ENCODE measurements at regions not wholly inside any gene's neighbourhood (a gene's known extent, or its start where the extent isn't known, plus 50 kb on each side); places are given as distances from the start of the nearest gene placed in this dataset.

DNA sequence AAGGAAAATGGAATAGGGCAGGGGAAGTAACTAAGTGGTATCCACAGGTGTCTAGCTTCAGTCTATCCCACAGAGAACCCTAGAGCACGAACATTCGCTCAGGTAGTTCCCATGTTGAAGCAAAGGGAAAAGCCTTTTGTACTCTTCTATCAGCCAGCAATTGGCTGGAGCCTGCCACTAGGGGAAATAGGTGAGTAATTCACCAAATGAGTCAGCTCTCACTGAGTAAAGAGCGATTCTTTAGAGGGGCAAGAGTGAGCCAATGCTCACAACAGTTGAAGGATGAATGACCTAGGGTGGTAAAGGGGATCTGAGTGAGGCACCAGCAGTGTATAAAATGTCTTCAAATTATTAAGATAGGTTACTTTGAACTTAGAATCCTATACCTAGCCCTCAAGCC lies 94.1 kb upstream of the ZNF800 start:
- intact Hi-C loops (cut with micrococcal nuclease), result no loop called here
- Mint-ChIP-seq H3K4me1 (no peaks in the 10 kb centered on the region), H3K27ac (no peak overlapping the region), H3K27me3 (peaks cover 23% of the 10 kb centered on the region), H3K4me3 (no peak overlapping the region), H3K9me3 (peaks cover 7% of the 10 kb centered on the region), H3K36me3 (ENCODE audit: low read depth) (no peaks in the 10 kb centered on the region)
- TF ChIP-seq, protein P1, sequence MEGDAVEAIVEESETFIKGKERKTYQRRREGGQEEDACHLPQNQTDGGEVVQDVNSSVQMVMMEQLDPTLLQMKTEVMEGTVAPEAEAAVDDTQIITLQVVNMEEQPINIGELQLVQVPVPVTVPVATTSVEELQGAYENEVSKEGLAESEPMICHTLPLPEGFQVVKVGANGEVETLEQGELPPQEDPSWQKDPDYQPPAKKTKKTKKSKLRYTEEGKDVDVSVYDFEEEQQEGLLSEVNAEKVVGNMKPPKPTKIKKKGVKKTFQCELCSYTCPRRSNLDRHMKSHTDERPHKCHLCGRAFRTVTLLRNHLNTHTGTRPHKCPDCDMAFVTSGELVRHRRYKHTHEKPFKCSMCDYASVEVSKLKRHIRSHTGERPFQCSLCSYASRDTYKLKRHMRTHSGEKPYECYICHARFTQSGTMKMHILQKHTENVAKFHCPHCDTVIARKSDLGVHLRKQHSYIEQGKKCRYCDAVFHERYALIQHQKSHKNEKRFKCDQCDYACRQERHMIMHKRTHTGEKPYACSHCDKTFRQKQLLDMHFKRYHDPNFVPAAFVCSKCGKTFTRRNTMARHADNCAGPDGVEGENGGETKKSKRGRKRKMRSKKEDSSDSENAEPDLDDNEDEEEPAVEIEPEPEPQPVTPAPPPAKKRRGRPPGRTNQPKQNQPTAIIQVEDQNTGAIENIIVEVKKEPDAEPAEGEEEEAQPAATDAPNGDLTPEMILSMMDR (IDR thresholded peaks at IDR 0.05), result no peak
- CTCF ChIA-PET, result no interaction called here
- POLR2A ChIA-PET, result no interaction called here
- no peak for DNase-seq
- ATAC-seq (ENCODE audit: low read depth), result no peak

DNA sequence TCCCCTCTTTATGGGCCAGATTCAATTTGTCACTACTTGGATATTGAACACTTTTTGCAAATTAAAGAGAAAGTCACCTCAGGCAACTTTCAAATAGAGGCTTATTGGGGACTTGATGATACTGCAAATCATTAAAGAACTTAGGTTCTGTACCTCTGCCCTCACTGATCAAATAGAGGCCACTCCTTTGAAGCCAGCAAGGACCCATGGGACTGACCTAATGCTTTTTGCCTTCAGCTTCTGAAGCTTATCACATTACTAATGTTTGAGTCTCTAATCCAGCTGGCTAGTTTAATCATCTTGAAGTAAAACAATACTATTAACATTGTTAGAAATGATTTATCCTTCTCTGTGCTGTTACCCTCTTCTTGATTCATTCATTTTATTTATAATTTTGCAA lies 93.0 kb upstream of the ZNF800 start:
- no peak for ATAC-seq (ENCODE audit: low read depth)
- Mint-ChIP-seq H3K9me3 (peaks cover 7% of the 10 kb centered on the region), H3K27me3 (peaks cover 21% of the 10 kb centered on the region), H3K27ac (no peak overlapping the region), H3K36me3 (ENCODE audit: low read depth) (no peaks in the 10 kb centered on the region), H3K4me3 (no peak overlapping the region), H3K4me1 (no peaks in the 10 kb centered on the region)
- DNase-seq, result no peak
- CTCF ChIA-PET, result no interaction called here
- intact Hi-C loops (cut with micrococcal nuclease), result no loop called here
- POLR2A ChIA-PET, result no interaction called here
- TF ChIP-seq, protein P1 (IDR thresholded peaks at IDR 0.05), result no peak

DNA sequence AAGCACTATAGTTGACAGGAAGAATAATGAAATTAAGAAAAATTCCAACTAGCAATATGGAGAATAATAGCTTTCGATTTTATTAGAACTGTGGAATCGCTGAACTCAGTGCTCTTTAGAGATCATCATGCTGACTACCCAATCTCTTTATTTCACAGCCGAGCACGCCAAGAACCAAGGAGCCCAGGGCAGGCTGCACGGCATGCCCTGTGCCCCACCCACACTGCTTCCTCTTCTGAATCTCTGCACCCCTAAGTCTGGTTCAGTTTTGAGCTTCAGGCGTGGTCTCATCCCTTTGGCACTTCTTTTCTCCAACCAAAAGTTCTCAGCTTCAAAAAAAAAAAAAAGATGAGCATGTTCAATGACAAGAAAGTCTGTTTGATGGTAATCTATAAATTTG lies 92.4 kb upstream of the ZNF800 start:
- intact Hi-C loops (cut with micrococcal nuclease), result no loop called here
- H3K9me3 Mint-ChIP-seq, result peaks cover 7% of the 10 kb centered on the region
- TF ChIP-seq, protein P1 (IDR thresholded peaks at IDR 0.05), result no peak
- H3K4me1 Mint-ChIP-seq, result no peaks in the 10 kb centered on the region
- peaks cover 24% of the 10 kb centered on the region for H3K27me3 Mint-ChIP-seq
- no peak for ATAC-seq (ENCODE audit: low read depth)
- H3K4me3 Mint-ChIP-seq, result no peak overlapping the region
- no peak for DNase-seq
- no peak overlapping the region for H3K27ac Mint-ChIP-seq
- ChIA-PET CTCF (no interaction called here), POLR2A (no interaction called here)
- no peaks in the 10 kb centered on the region for H3K36me3 Mint-ChIP-seq (ENCODE audit: low read depth)

DNA sequence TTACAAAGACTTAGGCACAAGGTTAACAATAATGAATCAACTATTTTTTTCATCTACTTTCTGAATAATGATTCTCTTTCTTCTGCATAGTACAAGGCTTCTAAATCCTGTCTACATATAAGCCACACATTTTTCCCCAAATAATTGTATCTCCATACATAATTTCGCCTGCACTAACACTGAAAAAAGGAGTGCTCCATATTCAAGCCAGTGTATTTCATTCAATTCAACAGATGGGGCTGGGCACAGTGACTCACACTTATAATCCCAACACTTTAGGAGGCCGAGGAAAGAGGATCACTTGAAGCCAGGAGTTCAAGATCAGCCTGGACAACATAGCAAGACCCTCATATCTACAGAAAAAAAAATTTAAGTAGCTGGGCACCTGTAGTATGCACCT lies 86.0 kb upstream of the ZNF800 start:
- no peaks in the 10 kb centered on the region for H3K36me3 Mint-ChIP-seq (ENCODE audit: low read depth)
- no peaks in the 10 kb centered on the region for H3K9me3 Mint-ChIP-seq
- peaks cover 45% of the 10 kb centered on the region for H3K27me3 Mint-ChIP-seq
- H3K4me1 Mint-ChIP-seq, result no peaks in the 10 kb centered on the region
- H3K4me3 Mint-ChIP-seq, result no peak overlapping the region
- TF ChIP-seq, protein P1 (IDR thresholded peaks at IDR 0.05), result no peak
- ChIA-PET POLR2A (no interaction called here), CTCF (no interaction called here)
- ATAC-seq (ENCODE audit: low read depth) (no peak), DNase-seq (no peak)
- no peak overlapping the region for H3K27ac Mint-ChIP-seq
- intact Hi-C loops (cut with micrococcal nuclease), result no loop called here

DNA sequence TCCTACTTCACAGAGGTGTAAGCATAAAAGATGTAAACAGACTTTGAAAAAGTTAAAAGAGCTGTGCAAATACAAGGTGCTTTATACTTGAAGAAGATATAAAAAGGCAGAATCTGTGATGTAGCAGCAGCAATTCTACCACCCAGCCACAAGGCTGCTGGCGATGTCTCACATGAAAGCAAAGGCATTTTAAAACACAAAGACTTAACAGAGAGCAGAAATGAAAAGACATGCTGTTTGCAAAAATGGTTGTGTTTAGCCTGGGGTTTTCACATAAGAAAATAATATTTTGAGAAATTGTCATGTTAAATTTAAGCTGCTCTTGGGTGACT lies 85.5 kb upstream of the ZNF800 start:
- Mint-ChIP-seq H3K36me3 (ENCODE audit: low read depth) (no peaks in the 10 kb centered on the region), H3K27me3 (peaks cover 45% of the 10 kb centered on the region), H3K27ac (no peak overlapping the region), H3K9me3 (no peaks in the 10 kb centered on the region), H3K4me1 (no peaks in the 10 kb centered on the region), H3K4me3 (no peak overlapping the region)
- DNase-seq (no peak), ATAC-seq (ENCODE audit: low read depth) (no peak)
- ChIA-PET CTCF (no interaction called here), POLR2A (no interaction called here)
- TF ChIP-seq, protein P1 (IDR thresholded peaks at IDR 0.05), result no peak
- intact Hi-C loops (cut with micrococcal nuclease), result no loop called here
